HG03439 (cell line): ENCODE measurements at regions not wholly inside any gene's neighbourhood (a gene's known extent, or its start where the extent isn't known, plus 50 kb on each side); places are given as distances from the start of the nearest gene placed in this dataset.
"Not testable (repeated sequence)": the region's sequence is repeated elsewhere in the genome, so short reads cannot be mapped to it uniquely, and the experiment has no call there.

ENCODE experiments used
- ATAC-seq: cut with Tn5 transposase; IDR thresholded peaks from one replicate; pipeline ENCODE4 v1.9.1; 2021; ENCODE audit warnings: mild to moderate bottlenecking, moderate library complexity; ENCODE audit not compliant: unreplicated experiment

DNA sequence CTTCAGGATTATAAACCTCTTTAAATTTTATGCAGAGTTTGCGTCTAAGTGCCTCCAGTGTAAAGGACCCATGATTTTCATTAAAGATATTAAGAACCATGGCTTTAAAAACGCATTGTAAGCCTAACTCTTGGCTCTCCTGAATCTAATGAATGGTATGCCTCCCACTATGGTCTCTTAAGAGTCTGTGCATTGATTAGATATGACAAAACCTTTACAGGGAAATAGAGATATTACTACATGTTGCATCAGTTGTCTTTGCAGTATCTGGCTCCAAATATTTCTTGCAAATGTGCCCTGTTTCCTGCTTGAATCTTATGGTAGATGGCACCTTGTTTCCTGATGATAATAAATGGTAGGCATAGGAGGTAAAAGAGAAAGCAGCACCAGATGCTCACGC, 189.3 kb upstream of the FSHR start:
- no peak for ATAC-seq

DNA sequence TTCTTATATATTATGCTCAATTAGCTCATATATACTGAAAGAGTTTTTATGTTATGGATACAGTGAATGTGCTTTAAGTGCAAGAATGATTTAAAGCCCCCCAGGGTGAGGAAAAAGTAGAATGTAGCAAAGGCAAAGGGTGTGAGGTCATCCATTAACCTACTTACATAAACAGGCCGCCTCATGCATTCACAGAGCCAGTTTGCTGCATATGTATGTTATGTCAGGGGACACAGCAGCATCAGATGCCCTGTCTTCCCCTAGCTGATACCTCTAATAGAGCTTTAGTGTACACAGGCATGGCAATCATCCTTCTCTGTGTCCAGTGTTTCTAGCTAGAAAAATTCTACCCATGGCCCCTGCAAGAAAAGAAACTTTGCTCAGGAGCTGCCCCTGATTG, 187.8 kb upstream of the FSHR start:
- ATAC-seq: no peak

DNA sequence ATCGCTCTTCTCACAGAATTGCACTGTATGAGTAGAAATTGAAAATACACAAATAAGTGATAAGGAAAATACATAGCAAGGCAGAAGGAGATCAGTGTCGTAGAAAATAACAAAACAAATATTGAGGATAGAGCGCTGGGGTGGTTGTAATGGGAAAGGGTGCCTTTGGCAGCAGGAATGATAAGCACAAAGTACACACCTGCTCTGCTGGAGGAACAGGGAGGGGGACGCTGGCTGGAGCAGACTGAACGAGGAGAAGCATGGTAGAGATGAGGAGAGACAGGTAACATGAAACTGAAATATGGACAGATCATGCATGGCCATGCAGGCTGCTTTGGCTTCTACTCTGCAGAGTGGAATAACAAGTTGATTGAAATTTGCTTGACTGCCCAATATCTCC, 181.2 kb upstream of the FSHR start:
- no peak for ATAC-seq

DNA sequence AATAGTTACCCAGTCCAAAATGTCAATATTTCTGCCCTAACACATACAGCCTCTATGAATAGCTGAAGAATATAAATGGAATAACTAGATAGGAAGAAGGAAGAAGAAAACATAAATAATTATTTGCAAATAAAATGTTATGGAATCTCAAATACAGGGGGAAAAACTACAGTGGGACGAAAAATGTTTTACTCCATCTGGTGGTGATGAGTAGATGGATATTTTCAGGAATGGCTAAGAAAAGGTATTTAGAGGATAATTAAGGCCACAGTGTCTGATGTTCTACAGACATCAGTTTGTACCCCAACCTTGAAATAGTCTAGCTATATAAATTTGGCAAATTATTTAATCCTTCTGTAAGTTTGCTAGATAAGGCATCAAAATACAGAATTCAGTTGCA, 178.1 kb upstream of the FSHR start:
- ATAC-seq: no peak

DNA sequence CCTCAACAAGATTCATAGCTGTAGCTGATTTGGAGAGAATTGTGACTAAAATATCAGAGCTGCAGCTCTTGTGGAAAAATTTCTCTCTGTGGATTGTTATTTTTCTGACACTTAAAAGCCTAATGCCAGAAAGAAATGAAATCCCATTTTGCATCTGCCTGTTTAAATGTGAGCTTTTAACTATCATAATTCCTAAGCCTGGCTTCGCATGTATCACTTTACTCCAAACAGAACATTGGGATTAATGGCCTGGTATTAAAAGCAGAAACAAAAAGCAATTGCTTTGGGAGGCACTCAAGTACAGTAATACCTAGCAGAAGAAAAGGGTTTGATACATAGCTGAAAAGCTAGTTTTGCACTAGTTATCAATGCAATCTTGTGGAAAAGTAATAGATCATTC, 164.2 kb upstream of the FSHR start:
- no peak for ATAC-seq

DNA sequence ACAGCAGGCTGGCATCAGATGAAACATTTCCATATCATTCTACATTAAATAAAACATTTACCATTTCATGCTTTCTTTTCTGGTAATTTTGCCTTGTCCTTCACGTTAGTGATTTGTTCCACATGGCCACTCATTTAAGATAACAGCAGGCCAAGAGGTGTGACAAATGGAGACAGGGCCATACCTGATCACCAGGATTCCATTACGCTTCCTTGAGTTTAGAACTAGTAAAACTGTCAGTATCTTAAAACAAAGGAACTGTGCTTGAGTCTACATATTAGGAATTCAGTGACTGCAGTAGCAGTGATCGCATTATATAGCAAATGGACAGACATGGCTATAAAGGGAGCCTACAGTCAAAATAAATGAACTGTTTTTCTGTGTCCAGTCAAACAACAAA, 155.1 kb upstream of the FSHR start:
- no peak for ATAC-seq

DNA sequence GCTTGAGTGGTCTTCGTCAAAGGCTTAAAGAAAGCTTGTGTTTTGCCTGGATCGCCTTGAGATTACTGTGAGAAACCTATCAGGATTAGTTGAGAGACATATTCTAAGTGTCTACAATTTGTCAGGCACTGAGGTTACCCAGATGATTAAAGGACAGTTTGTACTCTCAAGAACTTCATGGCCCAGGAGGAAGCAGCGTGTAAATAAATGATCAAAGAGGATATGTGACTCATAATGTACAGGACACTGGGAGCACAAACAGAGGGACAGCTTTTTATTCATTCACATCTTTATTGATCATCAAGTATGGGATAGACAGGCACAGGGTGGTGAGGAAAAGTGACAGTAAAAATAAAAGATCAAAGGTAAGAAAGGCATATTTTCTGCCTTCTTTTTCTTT, 152.6 kb upstream of the FSHR start:
- no peak for ATAC-seq

DNA sequence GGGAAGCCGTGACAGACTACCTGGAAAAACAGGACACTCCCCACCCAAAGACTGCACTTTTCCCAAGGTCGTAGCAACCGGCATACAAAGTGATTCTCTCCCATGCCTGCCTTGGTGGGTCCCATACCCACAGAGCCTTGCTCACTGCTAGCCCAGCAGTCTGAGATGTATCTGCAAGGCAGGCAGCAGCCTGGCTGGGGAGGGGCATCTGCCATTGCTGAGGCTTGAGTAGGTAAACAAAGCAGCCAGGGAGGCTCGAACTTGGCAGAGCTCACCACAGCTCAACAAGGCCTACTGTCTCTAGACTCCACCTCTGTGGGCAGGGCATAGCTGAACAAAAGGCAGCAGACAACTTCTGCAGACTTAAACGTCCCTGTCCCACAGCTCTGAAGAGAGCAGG, 144.4 kb upstream of the FSHR start:
- not testable (repeated sequence) for ATAC-seq

DNA sequence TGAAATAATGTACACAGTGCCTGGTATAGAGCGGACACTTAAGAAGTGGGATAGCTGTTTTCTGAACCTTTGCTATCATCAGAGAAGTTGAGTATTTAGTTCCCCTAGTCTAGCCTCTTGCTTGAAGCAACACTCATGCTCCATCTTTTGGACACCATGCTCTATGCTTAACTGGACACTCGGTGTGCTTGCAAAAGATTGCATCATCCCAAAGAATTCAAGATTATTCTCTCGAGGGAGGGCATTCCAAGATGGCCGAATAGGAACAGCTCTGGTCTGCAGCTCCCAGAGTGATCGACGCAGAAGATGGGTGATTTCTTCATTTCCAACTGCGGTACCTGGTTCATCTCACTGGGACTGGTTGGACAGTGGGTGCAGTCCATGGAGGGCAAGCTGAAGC, 143.9 kb upstream of the FSHR start:
- no peak for ATAC-seq

DNA sequence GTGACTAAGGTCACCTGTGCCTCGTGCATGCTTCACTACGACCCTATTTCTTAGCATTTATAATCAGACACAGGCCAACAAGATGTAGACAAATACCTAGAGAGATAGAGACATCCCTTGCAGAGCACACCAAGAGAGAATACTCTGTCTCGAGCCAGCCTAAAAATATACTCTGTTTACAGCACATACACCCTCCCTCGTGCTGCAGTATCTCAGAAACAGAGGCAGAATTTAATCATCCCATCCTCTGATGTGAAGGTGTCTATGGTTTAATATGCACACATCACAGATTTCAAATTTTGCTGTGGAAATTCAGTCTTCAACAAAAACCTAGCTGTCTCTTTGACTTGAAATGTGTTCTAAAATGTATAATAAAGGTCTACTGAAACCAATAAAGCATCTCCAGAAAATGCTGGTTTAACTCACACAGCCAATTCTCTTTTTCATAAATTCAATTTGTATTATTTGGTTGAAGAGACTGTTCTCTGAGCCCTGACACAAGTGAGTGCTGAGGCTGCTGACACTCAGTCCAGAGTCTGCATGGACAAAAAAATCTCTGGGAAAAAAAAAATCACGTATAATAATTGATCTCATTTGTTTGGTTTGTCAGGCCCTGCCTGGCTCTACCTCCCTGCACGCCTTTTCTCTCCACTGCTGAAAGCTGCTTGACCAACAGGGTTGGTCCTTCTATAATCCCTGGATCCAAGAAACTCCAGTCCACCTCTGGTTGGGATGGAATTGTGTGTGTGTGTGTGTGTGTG, 142.0 kb upstream of the FSHR start:
- ATAC-seq: no peak

DNA sequence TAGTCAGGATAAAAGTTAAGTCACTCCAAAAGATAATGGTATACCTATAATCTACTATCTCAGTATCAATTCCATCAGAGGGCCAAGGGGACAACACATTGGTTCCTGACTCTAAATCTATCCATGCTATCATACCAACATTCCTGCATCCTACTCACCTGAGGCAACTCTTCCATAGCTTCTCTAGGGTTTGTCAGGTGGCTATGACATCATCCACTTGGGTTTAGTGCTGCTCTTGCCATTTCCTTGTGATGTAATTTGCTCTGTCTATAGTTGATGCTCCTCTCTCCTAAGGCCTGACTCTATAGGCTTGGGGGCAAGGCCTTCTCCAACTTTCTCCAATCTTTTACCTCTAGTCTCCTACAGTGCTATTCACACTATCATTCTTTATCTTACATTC, 139.9 kb upstream of the FSHR start:
- ATAC-seq: no peak

DNA sequence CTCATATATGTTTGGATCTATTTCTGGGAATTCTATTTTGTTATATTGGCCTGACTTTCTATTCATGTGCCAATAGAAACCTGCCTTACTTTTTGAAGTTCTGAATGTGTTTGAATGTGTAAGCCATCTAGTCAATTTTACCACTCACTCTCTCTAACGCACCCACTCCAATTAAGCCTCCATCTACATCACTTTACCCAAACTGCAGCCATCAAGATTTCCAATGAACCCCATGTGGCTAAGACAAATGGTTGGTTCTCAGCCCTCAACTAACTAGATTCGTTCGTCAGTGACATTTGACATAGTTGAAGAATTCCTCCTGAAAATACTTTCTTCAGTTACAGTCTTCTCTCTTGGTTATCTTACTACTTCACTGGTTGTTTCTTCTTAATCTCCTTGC, 137.3 kb upstream of the FSHR start:
- no peak for ATAC-seq

DNA sequence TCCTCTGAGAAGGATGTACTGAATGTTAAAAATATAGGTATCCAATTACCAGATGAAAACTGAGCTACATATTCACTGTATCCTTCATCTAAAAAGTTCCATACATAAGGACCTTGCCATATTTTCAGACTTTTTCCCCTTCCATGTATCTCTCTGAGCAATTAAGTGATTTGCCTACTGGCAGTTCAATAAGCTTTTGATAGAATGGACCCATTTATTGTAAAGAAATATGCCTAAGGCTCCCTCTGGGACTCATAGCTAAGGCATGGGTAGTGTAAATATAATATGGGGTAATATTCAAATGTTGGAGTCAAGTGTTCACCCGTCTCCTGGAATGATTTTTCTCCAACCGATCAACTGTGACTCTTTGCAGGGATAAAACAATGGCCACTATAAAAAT, 135.4 kb upstream of the FSHR start:
- no peak for ATAC-seq

DNA sequence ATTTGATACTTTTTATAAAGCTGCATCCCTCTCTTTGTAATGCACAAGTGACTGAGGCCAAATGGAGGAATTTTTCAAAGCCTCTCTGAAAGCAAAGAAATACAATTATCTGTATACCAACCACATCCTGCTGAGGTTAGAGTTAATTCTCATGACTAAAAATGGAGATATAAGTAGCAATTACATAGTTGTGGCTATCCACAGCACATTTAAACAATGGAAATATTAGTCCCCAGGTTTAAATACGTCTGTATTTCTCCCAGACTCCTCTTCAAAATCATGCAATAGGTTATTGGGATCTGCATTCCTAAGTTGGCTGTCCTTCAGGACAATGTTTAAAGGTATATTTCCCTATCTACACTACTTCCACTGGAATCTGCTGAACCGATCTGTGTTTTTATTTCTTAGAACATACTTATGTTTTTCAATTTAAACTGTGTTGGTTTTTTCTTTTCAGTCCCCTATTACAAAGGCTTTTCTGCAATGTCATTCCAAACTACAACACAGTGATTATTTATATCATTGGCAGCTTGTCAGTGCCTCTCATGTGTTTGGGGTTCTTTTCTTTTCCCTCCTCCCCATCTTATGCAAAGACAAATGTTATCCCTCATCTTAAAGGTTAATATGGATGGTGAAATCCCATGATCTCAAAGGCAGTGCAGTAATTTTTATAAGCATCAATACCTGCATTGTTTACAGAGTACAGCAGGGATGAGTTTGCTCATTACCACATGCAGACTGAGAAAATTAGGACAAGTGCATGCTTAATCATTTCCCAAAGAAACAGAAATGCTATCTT, 134.8 kb upstream of the FSHR start:
- ATAC-seq: no peak

DNA sequence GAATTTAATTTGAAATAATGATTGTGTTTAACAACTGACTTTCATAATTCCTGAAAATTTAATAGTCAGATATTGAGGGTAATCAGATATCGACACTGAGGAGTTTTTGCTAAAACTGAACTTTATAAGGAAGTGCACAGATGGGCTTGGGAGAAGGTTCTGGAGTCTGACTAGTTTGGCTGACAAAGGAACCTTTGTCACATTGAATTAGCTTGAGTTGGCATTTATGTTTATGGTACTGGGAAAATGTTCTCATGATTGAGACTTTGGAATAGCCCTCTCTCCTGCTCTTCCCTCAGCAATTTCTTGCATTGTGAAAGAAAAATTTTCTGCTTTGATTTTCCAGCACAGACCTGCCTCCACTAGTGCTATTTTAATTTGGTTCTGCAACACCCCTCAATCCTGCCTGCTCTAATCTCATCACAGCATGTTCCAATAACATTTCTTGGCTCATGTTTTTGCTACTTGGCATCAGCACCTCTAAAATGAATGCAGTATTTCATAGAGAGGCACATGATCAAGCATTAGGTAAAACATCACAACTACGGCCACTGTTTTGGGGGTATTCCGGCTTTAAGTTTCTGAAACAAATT, 133.9 kb upstream of the FSHR start:
- ATAC-seq: no peak

DNA sequence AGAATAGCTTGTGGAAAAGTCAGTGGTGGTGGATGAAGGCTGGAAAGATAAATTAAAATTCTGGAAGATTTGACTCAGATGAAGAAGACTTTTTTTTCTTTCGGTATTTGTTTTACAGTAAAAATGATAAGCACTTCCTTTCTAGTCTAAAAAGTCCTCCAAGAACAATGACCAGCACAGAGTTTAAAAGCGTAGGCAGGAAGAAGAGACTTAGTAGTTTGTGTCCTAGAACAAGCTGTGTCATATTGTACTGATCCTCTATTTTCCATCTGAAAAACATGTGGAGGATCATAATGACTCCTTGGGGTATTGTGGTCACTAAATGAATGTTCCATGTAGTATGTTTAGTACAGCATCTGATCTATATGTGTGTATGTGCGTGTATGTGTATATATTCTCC, 132.4 kb upstream of the FSHR start:
- ATAC-seq: no peak

DNA sequence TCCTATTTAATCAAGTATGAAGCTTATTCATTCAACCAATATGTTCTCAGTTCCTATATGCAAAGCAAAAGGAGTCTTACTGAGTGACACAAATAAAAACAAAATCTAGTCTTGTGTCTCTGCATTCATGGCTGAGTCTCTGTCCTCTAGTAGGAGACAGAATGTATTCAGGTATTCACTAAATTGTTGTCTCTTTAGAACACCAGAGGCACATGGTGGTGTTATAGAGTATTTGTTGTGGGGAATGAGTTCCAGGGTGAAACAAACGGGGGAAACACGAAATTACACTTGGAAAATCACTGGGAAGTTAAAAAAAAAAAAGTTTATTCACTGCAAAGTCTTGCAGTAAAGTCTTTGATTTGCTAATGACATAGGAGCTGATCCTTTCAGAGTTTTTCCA, 131.7 kb upstream of the FSHR start:
- ATAC-seq: no peak

DNA sequence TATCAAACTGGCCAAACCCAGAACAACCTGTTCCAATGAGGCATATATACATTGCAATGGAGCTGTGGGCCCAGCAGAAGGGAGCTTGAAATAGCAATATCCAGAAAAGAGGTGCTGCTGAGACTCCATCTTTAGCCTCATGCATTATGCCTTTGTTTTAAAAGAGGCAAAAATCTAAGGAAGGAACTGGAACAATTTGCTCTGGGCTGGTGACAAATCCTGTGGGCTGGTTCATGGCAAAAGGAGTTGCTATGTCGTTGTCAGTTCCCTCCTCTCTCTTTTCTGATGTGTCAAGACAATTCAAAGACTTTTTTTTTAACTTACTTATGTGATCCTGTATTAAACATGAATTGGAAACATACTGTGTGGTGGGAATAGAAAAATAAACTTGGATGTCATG, 124.2 kb upstream of the FSHR start:
- no peak for ATAC-seq

DNA sequence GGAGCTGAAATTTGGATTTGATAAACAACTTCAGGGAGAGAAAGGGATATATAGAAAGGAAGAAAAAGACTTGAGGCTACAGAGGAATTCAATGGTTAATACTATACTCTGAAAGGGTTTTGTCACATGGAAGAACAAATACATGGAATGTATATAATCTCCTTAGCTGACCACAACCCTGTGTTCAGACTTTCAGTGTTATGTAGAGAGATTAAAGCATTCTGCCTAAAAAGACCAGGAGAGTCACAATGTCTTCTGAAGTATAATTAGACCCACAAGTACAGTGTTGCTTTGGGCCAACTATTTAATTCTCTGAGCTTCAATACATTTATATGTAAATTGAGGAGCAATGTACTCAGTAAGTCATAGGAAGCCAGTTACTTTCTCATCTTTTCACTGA, 123.8 kb upstream of the FSHR start:
- no peak for ATAC-seq

DNA sequence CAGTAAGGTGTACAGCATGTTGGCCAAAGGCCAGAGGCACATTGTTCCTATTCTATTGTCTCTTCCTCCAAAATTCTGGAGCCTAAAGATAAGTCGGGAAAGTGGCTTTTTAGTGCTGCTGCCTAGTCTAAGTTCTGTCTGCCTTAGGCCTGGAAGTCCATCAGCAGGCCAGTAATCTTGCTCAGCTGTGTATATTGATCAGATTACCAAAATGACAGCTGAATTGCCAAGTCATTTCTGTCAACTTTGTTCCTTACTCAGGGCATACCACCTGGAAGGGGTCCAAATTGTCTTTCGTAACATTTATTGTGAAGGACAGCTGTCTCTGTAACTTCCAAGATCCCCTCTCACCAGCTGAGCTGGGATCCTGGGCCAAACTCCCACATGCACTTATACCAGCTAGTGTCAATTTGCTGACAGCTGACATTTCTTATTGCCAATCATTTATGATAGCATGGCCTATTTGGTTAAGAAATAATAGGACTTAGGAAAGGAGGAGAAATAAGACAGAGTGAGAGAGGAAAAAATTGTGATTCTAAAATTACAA, 116.8 kb upstream of the FSHR start:
- ATAC-seq: no peak

DNA sequence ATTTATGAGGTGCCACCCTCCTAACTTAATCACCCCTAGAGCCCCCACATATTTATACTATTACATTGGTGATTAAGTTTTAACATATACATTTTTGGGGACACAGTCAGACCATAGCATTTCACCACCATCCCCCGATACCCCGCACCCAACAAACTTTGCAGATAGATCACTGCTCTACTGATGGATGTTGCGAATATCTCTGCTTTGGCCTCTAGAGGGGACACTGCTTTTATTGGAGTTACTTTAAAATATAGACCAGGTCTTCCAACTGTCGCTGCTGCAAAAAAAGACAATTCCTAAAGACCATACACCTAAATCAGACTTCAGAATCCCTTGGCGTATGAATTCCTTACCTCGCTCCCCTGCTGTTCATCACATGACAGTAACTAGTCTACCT, 115.8 kb upstream of the FSHR start:
- no peak for ATAC-seq

DNA sequence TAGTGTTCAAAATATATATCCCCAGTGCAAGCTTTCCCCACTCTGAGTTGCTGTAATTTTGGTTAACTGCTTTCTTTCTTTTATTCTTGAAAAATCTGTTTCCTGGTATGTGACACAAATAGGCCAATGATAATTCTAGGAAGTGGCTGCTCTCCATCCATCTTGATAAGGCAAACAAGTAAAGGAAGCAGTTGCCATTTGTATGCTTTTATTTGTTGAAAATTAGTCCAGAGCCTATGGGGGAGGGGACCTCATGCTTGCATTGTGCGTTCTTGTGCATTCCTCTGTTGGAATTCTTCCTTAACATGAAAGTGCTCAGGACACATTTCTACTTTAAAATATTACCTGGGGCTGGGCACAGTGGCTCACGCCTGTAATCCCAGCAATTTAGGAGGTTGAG, 111.2 kb upstream of the FSHR start:
- no peak for ATAC-seq
